ENCODE measurements at regions not wholly inside any gene's neighbourhood (a gene's known extent, or its start where the extent isn't known, plus 50 kb on each side); places are given as distances from the start of the nearest gene placed in this dataset.
A peak's percentile ranks its signal among the peaks of the same experiment; 100 is the strongest.

GRCh38 chr3:124602980-124603627 lies 127.1 kb upstream of the UMPS start:
- no peak for DNase-seq (ENCODE audit: low spot score)

DNA sequence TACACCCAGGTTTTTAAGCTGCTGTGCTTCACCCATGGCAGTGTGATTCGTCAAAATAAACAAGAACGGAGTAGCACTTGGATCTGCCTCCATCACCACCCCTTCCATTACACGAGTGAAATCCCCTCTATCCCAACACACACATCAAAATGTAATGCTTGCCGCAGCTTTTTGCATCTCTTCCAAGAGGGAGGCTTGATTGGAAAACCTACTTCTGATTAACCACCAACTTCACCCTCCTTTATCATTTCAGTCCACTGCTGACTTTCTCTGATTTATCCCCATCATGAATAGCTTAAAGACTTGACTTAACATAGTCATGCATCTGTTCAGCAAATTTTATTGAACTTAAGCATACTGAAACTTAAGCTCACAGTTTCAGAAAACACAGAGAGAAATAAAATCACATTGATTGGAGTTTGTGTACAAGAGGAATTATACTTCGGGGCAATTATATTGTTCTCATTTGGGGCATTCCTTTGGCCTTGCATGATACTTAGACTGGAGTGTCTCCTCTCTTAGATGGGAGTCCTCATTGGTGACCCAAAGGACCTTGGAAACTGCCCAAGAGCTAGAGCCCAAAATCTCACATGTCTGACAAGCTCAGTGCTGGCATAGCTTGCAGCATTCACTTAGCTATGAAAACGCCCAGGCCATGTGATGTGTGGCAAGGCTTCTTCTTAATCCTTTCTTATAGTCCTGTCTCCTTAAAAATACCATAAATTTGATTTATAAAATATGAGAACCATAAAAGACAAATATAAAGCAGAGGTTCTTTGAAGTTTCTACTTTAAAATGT lies 124.3 kb upstream of the UMPS start:
- no peak for DNase-seq (ENCODE audit: low spot score)

DNA sequence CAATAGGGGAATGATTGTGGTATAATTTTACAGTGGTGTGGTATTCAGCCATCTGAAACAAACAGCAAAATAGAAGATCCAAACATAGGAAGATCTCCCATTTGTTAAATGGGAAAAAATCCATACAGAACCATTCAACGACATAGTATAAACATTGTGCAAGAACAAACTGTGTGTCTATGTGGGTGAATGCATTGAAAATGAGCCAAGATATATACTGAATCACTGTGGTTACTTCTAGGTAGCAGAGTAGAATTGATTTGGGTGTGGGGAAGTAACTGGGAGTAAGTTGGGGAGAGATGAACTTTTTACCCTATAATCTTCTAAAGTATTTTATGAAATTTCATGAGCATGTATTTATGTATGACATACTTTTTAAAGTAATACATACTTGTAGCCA lies 123.1 kb upstream of the UMPS start:
- DNase-seq (ENCODE audit: low spot score), result no peak

DNA sequence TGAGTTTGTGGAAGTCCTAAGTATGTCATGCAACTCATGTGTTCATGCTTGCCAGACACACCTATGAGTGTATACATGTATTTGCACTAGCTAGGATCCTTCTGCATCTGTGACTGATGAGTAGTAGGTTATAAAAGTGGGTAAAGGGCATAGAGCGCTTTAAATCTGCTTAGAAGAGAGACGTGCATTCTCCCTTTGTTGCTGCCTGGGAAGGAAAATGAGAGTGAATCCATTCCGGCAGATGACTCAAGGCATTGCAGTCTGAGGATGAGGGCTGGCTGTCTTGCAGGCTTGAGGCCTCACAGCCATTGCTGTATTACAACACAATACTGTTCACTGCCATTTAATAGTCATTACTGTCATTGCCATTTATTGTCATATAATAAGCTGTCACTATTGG lies 120.8 kb upstream of the UMPS start:
- no peak for DNase-seq (ENCODE audit: low spot score)

- no peak for DNase-seq (ENCODE audit: low spot score)
Observed at GRCh38 chr3:124610130-124610529, 120.1 kb upstream of the UMPS start.

DNA sequence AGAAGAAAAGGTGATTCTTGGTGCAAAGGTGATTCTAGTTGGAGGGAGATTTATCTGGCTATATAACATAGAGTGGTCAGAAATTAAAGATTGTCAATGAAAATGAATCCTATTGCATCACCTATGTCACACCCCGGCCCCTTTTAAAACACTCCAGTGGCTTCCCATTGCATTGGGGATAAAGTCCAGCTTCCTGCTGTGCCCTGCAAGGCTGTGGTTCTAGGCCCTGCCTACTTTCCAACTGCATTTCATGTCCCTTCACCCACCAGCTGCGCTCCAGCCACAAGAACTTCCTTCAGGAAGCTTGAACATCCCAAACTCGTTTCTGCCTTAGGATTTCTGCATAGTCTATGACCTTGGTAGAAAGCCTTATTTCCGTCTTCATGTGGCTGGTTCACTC lies 118.7 kb upstream of the UMPS start:
- DNase-seq (ENCODE audit: low spot score), result no peak

DNA sequence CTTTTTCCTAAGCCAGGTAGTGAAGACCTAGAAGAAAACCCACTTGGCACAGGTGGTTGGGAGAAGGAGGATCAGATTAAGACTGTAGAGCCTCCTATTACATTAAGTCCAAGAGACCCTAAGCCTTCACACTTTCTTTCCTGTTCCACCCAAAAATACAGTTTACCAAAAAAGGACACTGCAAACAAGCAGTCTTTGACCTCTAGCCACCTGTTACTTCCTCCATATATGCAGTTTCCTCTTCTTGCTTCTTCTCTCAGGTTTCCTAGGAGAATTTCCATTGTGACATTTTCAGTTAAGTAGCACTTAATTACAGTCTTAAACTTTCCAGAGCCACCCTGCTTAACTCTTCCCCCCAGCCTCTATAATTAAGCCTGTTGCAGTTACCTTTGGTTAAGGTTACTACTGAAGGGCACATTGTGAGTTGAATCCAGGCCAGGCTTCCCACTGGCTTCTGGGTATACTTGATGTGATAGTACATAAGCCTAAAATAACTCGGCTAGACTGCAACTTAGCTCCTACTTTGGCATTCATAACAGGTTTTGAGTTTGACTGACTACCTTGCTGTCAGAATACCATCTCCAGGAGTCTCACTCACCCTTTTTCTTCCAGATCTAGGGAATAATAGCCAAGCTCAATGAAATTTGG lies 114.2 kb upstream of the UMPS start:
- DNase-seq (ENCODE audit: low spot score), result no peak

- DNase-seq (ENCODE audit: low spot score), result no peak
Observed at GRCh38 chr3:124617177-124617576, 113.1 kb upstream of the UMPS start.

DNA sequence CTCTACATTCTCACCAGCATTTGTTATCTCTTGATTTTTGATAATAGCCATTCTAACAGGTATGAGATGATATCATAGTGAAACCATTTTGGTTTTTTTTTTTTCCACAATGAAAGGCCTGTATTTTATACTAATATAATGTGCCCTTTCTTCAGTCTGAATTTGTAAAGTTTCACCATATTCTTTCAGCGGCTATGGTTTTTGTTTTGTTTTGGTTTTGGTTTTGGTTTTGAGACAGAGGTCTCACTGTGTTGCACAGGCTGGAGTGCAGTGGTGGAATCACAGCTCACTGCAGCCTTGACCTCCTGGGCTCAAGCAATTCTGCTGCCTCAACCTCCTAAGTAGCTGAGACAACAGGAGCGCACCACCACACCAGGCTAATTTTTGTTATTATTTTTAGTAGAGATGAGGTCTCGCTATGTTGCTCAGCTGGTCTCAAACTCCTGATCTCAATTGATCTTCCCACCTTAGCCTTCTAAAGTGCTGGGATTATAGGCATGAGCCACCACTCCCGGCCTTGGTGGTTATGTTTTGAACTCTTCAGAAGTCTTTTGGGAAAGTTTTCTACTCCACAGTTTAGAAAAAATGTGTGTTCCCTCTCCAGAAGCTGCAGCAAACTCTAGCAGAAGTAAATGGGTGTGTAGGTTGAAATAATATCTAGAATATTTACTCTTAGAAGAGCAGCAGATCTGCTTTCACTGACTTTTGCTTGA lies 110.2 kb upstream of the UMPS start:
- no peak for DNase-seq (ENCODE audit: low spot score)

- DNase-seq (ENCODE audit: low spot score), result peak; percentile 69
Observed at GRCh38 chr3:124620600-124621063, 109.6 kb upstream of the UMPS start.

- DNase-seq (ENCODE audit: low spot score), result no peak
Observed at GRCh38 chr3:124621498-124621897, 108.8 kb upstream of the UMPS start.

GRCh38 chr3:124625074-124625473 lies 105.2 kb upstream of the UMPS start:
- no peak for DNase-seq (ENCODE audit: low spot score)

DNA sequence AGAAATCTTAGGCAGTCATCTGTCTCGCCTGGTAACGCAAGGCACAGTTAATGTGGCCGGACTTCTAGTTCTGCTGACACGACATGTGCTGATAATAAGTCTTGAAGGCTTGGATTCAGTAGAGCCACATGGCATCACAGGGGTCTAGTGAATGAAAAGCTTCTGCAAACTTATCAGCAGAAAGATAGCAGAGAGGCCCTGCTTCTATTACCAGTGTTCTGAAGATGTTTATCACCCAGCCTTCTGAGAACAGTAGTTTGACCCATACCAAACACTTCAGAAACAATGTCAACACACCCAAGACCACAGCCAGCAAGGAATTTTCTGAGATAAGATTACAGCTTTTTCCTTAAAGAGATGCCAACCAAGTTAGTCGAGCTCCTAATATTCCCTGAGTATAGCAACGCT lies 102.7 kb upstream of the UMPS start:
- no peak for DNase-seq (ENCODE audit: low spot score)

- DNase-seq (ENCODE audit: low spot score), result no peak
Observed at GRCh38 chr3:124628863-124629262, 101.4 kb upstream of the UMPS start.

- DNase-seq (ENCODE audit: low spot score), result no peak
Observed at GRCh38 chr3:124629497-124629896, 100.8 kb upstream of the UMPS start.

DNA sequence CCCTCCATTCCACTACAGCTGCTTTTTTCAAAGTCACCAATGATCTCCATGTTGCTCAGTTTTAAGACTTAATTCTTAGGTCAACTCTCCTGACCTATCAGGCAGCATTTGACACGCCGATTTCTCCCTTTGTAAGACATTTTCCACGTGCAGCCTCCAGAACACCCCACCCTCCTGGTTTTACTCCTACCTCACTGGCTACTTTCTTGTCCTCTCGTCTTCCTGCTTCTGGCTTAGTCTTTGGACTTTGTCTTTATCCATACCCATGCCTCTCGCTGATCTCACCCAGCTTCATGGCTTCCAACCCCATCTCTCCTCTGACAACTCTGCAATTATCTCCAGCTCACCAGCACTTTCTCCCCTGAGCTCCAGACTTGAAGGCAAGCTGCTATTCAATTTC lies 99.3 kb upstream of the UMPS start:
- no peak for DNase-seq (ENCODE audit: low spot score)

GRCh38 chr3:124631727-124632126 lies 98.5 kb upstream of the UMPS start:
- DNase-seq (ENCODE audit: low spot score), result no peak

GRCh38 chr3:124632566-124633140 lies 97.6 kb upstream of the UMPS start:
- DNase-seq (ENCODE audit: low spot score), result no peak

- no peak for DNase-seq (ENCODE audit: low spot score)
Observed at GRCh38 chr3:124633524-124633923, 96.7 kb upstream of the UMPS start.

GRCh38 chr3:124634210-124635168 lies 95.8 kb upstream of the UMPS start:
- no peak for DNase-seq (ENCODE audit: low spot score)

GRCh38 chr3:124635169-124635539 lies 95.1 kb upstream of the UMPS start:
- DNase-seq (ENCODE audit: low spot score), result no peak

All from hematopoietic multipotent progenitor cell treated with erythropoietin and hydrocortisone succinate and interleukin-3 and kit ligand, for 17 days (in vitro differentiated cells).